ENCODE measurements at regions not wholly inside any gene's neighbourhood (a gene's known extent, or its start where the extent isn't known, plus 50 kb on each side); places are given as distances from the start of the nearest gene placed in this dataset.

- TF ChIP-seq CTCF (IDR thresholded peaks at IDR 0.05): no peak
- H3K4me3 Mint-ChIP-seq (ENCODE audit: unreplicated experiment): no peak overlapping the region
- peaks cover 8% of the 10 kb centered on the region for H3K9me3 Mint-ChIP-seq (ENCODE audit: unreplicated experiment)
- H3K4me1 Mint-ChIP-seq (ENCODE audit: unreplicated experiment): peaks cover 12% of the 10 kb centered on the region
- H3K27ac Mint-ChIP-seq (ENCODE audit: unreplicated experiment): no peak overlapping the region
- H3K36me3 Mint-ChIP-seq (ENCODE audit: unreplicated experiment): peaks cover 2% of the 10 kb centered on the region
- peaks cover 28% of the 10 kb centered on the region for H3K27me3 Mint-ChIP-seq (ENCODE audit: unreplicated experiment)
- no peak for DNase-seq (ENCODE audit: extremely low spot score, unreplicated experiment)
Observed at GRCh38 chr17:77874303-77875050, 84.0 kb upstream of the TNRC6C start.

- Mint-ChIP-seq H3K27ac (ENCODE audit: unreplicated experiment) (peak overlapping the region; percentile 42), H3K9me3 (ENCODE audit: unreplicated experiment) (peaks cover 8% of the 10 kb centered on the region), H3K27me3 (ENCODE audit: unreplicated experiment) (peaks cover 27% of the 10 kb centered on the region), H3K36me3 (ENCODE audit: unreplicated experiment) (peaks cover 2% of the 10 kb centered on the region), H3K4me3 (ENCODE audit: unreplicated experiment) (no peak overlapping the region), H3K4me1 (ENCODE audit: unreplicated experiment) (peaks cover 12% of the 10 kb centered on the region)
- DNase-seq (ENCODE audit: extremely low spot score, unreplicated experiment): no peak
- TF ChIP-seq CTCF (IDR thresholded peaks at IDR 0.05): no peak
Observed at GRCh38 chr17:77875051-77875780, 83.3 kb upstream of the TNRC6C start.

- no peak for TF ChIP-seq CTCF (IDR thresholded peaks at IDR 0.05)
- peaks cover 8% of the 10 kb centered on the region for H3K9me3 Mint-ChIP-seq (ENCODE audit: unreplicated experiment)
- peaks cover 12% of the 10 kb centered on the region for H3K4me1 Mint-ChIP-seq (ENCODE audit: unreplicated experiment)
- no peak overlapping the region for H3K4me3 Mint-ChIP-seq (ENCODE audit: unreplicated experiment)
- H3K27ac Mint-ChIP-seq (ENCODE audit: unreplicated experiment): no peak overlapping the region
- peaks cover 2% of the 10 kb centered on the region for H3K36me3 Mint-ChIP-seq (ENCODE audit: unreplicated experiment)
- peaks cover 25% of the 10 kb centered on the region for H3K27me3 Mint-ChIP-seq (ENCODE audit: unreplicated experiment)
- DNase-seq (ENCODE audit: extremely low spot score, unreplicated experiment): no peak
Observed at GRCh38 chr17:77875881-77876509, 82.5 kb upstream of the TNRC6C start.

- Mint-ChIP-seq H3K4me1 (ENCODE audit: unreplicated experiment) (peaks cover 23% of the 10 kb centered on the region), H3K36me3 (ENCODE audit: unreplicated experiment) (peaks cover 2% of the 10 kb centered on the region), H3K9me3 (ENCODE audit: unreplicated experiment) (peaks cover 8% of the 10 kb centered on the region), H3K27ac (ENCODE audit: unreplicated experiment) (no peak overlapping the region), H3K27me3 (ENCODE audit: unreplicated experiment) (peaks cover 16% of the 10 kb centered on the region), H3K4me3 (ENCODE audit: unreplicated experiment) (no peak overlapping the region)
- no peak for DNase-seq (ENCODE audit: extremely low spot score, unreplicated experiment)
- TF ChIP-seq CTCF (IDR thresholded peaks at IDR 0.05): no peak
Observed at GRCh38 chr17:77877036-77877435, 81.5 kb upstream of the TNRC6C start.

All from osteocyte (in vitro differentiated cells).